ENCODE measurements at regions not wholly inside any gene's neighbourhood (a gene's known extent, or its start where the extent isn't known, plus 50 kb on each side); places are given as distances from the start of the nearest gene placed in this dataset.
"Not testable (repeated sequence)": the region's sequence is repeated elsewhere in the genome, so short reads cannot be mapped to it uniquely, and the experiment has no call there.

- FAIRE-seq: peak; percentile 49
These were observed 260.3 kb downstream of the AHR start for GRCh38 chr7:17558558-17559332.

GRCh38 chr7:17559388-17559787 lies 260.9 kb downstream of the AHR start:
- FAIRE-seq: no peak

DNA sequence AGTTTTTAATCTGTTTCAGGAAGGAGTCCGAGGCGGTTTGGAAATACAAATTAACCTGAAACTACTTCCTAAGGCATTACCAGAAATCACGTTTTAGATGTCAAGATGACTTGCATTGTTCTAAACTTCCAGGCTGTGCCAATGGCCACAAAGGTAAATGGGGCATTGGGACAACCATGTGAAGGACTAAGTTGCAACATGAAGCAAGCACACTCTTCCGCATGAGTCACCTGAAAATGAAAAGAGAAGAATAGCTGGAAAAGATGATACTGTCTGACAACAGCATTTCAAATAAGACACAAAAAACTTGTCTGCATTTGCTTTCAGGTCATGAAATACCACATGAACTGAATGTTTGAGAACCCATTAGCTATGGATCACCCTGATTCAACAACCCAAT lies 262.1 kb downstream of the AHR start:
- FAIRE-seq: no peak

DNA sequence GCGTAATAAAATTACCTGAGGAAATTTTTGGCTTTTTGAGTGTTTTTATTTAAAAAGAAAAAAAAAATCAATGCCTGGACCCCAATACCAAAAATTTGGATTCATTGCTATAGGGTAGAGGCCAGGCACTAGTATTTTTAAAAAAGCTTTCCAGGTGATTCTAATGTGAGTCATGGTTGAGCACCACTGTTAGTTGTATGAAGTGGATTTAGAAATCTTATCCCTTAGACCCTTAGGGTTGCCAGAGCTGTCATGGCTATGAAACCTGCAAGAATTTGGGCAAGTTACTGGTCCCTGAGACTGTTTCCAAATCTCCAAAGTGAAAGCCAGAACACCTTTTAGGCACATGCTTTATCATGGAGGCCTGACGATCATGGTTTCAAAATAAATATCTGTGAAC lies 262.5 kb downstream of the AHR start:
- no peak for FAIRE-seq

GRCh38 chr7:17564678-17565212 lies 266.3 kb downstream of the AHR start:
- FAIRE-seq: no peak

DNA sequence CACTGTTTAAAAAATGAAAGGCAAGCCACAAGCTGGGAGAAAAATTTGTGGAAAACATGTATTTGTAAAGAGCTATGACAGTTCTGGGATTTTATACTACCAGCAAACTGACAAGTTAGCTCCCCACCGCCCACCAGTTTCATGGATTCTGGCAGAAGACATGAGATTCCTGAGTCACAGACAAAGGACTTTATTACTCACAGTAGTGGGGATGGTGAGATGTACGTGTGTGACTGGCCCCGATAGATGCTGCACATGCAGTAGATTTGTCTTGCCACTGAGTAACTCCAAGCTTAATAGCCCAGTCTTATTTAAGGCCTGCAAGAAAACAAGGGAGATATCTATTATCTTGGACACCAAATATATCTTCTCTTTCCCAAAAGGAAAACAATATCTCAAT lies 281.7 kb downstream of the AHR start:
- no peak for FAIRE-seq

GRCh38 chr7:17580856-17581255 lies 282.4 kb downstream of the AHR start:
- FAIRE-seq: no peak

DNA sequence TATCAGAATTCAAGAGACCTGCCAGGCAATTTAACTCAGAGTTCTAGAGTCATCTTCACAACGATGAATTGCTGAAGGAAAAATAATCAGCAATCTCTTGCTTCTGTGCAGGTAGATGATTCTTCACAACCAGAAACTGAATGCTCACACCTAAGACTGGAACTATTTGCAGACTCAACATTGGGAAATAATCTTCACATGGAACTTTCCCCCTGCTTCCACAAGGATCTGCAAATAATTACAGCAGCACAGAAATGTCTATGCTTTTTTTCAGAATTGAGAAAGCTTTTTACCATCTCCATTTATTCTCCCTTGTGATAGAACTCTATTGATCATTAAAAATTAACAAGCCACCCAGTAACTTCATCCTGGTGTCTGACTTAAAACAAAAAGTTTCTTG lies 282.8 kb downstream of the AHR start:
- no peak for FAIRE-seq

DNA sequence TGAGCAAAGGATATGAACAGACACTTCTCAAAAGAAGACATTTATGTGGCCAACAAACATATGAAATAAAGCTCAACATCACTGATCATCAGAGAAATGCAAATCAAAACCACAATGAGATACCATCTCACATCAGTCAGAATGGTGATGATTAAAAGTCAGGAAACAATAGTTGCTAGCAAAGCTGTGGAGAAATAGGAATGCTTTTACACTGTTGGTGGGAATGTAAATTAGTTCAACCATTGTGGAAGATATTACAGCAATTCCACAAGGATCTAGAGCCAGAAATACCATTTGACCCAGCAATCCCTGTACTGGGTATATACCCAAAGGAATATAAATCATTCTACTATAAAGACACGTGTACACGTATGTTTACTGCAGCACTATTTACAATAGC lies 284.2 kb downstream of the AHR start:
- not testable (repeated sequence) for FAIRE-seq

GRCh38 chr7:17583786-17584185 lies 285.3 kb downstream of the AHR start:
- no peak for FAIRE-seq

DNA sequence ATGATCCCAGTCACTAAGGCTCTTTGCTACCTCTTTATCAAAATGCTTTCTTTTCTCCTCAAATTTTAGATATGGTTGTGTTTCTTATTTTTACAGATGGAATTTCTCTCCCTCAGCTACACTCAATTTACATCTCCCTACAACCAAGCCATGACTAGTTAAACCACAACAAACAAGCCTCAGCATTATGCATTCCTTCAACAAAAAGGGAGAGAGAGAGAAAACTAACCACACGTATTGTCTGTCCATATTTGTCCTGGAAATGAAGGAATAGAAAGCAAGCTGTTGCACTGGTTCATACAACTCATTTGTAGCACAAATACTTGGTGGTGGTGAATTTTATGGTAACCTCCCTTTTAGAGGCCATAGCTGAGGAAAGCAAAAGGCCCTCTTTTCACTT lies 286.4 kb downstream of the AHR start:
- no peak for FAIRE-seq

DNA sequence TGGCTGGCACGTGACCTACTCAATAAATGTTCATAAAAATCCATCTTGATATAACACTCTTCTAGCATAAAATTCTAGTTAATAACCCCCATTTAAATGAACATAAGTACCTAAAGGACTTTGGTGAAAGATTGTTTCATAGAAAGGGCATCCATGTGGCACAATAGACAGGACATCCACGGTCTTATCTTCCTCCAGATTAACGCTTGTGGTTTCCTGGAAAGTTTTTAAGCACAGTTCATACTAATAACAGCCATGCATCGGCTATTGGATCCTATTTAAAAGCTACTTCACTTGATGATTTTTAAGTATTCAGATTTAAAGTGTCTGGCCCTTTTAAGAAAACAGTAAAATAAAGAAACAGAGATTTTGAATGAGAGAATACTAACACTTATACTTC lies 288.3 kb downstream of the AHR start:
- no peak for FAIRE-seq

GRCh38 chr7:17588730-17589129 lies 290.3 kb downstream of the AHR start:
- no peak for FAIRE-seq

DNA sequence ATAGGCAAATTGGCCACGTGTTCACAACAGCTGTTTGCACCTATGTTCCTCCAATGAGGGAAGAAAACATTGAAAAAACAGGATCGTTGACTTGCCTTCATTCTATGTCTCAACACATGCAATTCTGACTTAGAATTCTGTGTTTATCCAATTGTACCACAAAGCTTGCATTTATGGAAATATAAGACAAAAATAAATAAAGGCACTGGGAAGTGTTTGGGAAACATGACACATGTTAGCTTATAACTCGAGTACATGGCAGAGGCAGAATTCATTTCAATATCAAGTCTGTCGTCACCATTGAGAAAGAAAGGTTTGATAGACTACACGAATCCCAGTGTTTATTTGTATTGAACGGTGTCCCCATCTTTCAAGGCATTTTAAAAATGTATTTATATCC lies 291.2 kb downstream of the AHR start:
- no peak for FAIRE-seq

DNA sequence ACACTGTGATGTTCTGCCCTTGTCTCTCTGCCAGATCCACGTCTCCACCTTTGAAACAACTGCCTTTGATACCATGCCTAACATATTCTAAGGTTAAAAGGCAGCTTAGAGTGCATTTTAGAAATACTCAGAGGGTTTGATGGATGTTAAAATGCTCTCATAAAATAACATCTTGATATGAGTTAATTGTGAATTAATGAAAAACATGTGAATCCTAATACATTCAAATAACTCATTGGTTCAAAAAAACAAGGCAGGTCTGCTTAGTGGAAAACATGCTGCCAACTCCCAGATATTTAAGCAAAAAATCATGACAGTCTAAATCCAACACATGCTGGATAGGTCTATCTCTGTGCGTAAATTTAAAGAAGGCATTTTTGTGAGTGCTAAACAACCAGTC lies 291.8 kb downstream of the AHR start:
- FAIRE-seq: no peak

GRCh38 chr7:17593819-17594419 lies 295.5 kb downstream of the AHR start:
- no peak for FAIRE-seq

DNA sequence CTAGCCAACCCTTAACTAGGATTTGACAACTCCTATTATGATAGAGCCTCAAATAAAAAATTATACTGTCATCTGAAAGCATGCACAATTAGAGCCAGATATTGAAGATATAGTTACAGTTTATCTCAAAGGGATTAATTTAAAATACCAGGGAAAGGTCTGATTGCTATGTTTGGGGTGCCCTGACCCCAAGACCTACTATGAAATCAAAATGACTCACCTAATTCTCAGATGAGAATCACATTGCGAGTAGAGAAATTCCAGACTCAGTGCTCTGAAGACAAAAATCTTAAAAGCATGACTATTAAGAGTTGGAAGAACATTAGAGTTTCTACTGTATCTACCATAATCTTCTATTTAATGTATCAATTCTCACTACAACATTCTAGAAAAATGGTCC lies 297.1 kb downstream of the AHR start:
- no peak for FAIRE-seq

GRCh38 chr7:17598305-17598704 lies 299.9 kb downstream of the AHR start:
- FAIRE-seq: no peak

DNA sequence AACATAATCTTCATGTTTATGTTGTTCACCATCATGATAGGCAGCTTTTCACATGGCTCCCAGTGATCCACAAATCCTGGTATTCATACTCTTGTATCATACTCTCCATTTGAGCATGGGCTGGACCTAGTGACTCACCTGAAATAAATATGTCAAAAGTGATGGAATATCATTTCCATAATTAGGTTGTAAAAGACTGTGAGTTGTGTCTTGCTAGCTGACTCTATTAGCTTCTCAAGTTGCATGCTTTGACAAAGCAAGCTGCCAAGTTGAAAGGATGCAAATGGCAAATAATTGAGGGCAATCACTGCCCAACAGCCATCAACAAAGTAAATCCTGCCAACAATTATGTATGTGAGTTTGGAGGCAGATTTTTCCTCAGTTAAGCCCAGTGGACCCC lies 300.4 kb downstream of the AHR start:
- no peak for FAIRE-seq

DNA sequence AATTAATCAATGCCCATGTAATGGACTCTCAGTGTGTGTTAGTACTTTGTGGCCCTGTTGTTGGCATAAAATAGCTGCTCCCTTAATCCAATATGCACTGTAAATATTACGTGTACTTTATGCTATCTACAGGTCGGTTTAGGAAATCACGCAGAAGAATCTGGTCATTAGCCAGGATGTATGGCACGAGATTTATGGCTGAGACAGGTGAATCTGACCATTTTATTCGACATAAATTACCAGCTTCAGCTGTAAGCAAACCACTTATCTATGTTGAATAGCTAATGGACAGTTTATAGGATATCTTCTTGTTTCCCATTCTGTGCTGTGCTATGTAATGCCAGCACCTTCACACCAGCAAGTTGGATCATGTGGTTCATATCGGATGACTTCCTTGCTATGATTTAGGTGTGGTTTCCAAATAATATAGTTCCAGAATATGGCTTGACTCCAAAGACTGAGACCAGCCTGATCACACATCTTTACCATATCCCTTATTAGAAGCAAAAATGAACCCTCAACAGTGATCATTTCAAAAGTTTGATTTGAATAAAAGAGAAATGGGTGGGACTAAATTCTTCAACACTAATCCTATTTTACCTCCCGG lies 301.4 kb downstream of the AHR start:
- no peak for FAIRE-seq

- no peak for FAIRE-seq
These were observed 301.9 kb downstream of the AHR start for GRCh38 chr7:17600340-17600752.

- no peak for FAIRE-seq
These were observed 303.5 kb downstream of the AHR start for GRCh38 chr7:17601921-17602320.

DNA sequence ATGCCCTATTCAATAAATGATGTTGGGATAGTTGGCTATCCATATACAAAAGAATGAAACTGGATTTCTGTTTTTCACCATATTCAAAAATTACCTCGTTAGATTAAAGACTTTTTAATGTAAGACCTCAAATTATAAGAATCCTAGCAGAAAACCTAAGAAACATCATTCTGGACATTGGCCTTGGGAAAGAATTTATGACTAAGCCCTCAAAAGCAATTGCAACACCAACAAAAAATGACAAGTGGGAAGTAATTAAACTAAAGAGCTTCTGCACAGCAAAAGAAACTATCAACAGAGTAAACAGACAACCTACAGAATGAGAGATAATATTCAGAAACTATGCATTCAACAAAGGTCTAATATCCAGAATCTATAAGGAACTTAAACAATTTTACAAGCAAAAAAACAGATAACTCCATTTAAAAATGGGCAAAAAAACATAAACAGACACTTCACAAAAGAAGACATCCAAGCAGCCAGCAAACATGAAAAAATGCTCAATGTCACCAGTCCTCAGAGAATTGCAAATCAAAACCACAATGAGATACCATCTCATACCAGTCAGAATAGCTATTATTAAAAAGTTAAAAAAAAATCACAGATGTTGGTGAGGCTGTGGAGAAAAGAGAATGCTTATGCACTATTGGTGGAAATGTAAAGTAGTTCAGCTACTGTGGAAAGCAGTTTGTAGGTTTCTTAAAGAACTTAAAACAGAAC lies 309.8 kb downstream of the AHR start:
- no peak for FAIRE-seq

All from colon (tissue), 2 donors.